ENCODE measurements at regions not wholly inside any gene's neighbourhood (a gene's known extent, or its start where the extent isn't known, plus 50 kb on each side); places are given as distances from the start of the nearest gene placed in this dataset.

DNA sequence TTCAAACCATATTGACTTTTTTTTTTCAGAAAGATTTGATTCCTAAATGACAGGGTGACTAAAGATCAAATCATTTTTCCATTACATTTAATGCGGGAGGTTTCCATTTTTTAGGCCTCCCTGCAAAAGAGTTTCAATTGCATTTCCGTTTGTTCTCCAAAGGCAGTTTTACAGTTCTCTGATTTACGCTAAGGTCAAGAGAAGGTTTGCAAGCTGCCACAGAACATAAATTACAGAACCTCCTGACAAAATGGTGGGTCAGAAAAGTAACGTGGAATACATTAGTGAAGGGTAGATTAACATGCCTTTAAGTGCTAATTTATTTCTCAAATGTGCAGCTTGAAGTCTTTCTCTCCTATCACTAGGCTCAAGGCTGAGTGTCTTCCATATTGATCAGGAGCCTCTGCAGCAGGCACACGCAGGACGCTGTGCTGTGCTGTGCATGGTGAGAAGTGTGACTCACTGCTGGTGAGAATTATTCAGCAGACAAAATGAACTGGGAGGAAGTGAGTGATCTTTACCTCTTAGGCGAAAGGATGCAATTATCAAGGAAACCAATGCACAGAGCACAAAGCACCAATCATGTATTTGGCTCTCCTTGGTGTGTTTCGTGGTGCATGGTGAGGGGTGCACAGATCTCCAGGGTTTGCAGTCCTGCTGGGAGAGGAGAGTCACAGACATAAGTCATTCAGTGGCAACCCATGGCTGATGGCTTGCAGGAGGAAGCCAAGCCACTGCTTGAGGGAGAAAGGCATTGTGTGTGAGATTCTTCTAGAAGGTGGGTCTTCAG lies 136.3 kb downstream of the TENT4A start:
- TF ChIP-seq, protein P1, sequence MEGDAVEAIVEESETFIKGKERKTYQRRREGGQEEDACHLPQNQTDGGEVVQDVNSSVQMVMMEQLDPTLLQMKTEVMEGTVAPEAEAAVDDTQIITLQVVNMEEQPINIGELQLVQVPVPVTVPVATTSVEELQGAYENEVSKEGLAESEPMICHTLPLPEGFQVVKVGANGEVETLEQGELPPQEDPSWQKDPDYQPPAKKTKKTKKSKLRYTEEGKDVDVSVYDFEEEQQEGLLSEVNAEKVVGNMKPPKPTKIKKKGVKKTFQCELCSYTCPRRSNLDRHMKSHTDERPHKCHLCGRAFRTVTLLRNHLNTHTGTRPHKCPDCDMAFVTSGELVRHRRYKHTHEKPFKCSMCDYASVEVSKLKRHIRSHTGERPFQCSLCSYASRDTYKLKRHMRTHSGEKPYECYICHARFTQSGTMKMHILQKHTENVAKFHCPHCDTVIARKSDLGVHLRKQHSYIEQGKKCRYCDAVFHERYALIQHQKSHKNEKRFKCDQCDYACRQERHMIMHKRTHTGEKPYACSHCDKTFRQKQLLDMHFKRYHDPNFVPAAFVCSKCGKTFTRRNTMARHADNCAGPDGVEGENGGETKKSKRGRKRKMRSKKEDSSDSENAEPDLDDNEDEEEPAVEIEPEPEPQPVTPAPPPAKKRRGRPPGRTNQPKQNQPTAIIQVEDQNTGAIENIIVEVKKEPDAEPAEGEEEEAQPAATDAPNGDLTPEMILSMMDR (IDR thresholded peaks at IDR 0.05), result no peak
- TF ChIP-seq POLR2A (IDR thresholded peaks at IDR 0.05) (no peak), POLR2AphosphoS5 (IDR thresholded peaks at IDR 0.05) (no peak)

Measured in prostate gland (tissue), 2 donors.